Erythroblast (primary cell): ENCODE measurements at regions not wholly inside any gene's neighbourhood (a gene's known extent, or its start where the extent isn't known, plus 50 kb on each side); places are given as distances from the start of the nearest gene placed in this dataset.
"Not testable (repeated sequence)": the region's sequence is repeated elsewhere in the genome, so short reads cannot be mapped to it uniquely, and the experiment has no call there.

Source experiments
- DNase-seq, 2 experiments: peaks; one replicate each; lab custom pipeline; 2025; lab: John Stamatoyannopoulos, UW
- GATA1 ChIP-seq: IDR thresholded peaks from 2 replicates; pipeline ENCODE4 v1.6.1; 2011; ENCODE audit warnings: low read depth, mild to moderate bottlenecking, control low read depth, low read length, moderate library complexity
- POLR2A ChIP-seq: IDR thresholded peaks from 2 replicates; pipeline ENCODE4 v1.6.1; 2011; ENCODE audit warnings: mild to moderate bottlenecking, low read length

GRCh38 chr12:19801941-19802340, 362.6 kb downstream of the AEBP2 start:
- DNase-seq = no peak
- TF ChIP-seq GATA1 = no peak
- no peak for TF ChIP-seq POLR2A

DNA sequence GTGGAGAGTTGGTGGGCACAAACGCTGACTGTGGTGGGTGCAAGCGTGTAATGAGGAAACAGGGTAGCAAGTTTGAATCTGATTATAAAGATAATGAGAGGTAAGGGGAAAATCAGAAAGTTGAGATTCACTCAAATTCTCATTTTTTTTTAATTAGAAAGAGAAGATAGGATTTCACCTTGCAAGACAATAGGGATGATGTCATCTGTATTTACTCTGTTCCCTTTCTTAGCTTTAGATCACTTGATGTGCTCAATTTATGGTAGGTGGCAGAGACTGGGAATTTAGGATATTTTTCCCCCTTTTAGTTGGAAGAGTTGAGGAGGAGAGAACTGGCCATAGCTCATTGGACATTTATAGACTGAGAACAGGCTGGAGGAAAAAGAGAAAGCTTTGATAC, 363.6 kb downstream of the AEBP2 start:
- DNase-seq = no peak
- TF ChIP-seq GATA1 (no peak), POLR2A (no peak)

DNA sequence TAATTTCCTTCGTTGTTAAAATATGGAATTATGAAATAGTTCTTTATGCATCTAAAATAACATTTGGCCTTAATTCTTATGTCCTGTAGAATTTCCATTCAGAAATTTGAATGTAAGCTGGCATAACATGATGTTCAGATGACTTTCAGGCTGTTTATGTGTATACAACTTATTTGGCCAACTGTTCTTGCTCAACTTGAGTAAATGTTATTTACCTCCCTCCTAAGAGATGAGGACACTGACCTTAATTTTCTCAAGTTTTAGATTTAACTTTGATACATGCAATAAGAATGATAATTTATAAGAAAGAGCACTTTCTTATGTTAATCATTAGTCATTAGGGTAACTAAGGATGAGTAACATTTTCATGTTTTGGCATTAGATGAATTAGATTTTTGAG, 365.4 kb downstream of the AEBP2 start:
- no peak for DNase-seq
- no peak for TF ChIP-seq GATA1
- TF ChIP-seq POLR2A = no peak

DNA sequence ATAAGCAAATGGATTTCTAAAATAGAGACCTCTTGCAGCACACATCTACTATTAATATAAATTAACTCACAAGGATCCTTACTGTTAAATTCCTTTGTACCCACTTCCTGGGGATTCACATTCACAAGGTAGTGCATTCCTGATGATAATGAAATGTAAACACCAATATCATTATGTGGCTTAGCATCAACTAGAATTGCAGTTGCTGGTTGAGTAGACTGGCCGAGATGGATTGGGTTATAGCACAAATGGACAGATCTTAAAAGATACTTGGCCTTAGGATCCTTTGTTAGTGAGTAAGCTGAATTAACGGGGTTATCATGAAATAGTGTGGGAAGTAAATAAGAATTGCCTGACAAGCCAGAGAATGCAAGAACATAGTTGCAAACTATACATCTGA, 369.1 kb downstream of the AEBP2 start:
- TF ChIP-seq GATA1 (no peak), POLR2A (no peak)
- no peak for DNase-seq

DNA sequence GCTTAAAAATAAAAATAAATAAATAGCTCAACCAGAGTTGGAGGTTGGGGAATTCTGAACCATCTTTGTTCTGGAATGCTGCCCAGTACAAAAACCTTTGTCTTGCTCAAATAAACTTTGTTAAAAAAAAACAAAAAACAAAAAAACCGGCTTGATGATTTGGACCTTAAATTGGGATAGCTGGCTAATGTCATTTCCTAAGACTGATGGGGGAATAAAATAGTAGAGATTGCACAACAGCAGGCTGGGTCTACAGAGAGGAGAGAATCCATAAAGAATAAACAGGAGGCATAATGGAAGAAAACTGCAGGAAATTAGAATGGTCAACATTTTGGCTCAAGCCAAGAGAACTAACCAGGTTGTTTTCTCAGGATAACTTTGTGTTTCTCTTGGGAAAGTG, 370.9 kb downstream of the AEBP2 start:
- TF ChIP-seq GATA1 (no peak), POLR2A (no peak)
- no peak for DNase-seq

GRCh38 chr12:19811922-19812321, 372.6 kb downstream of the AEBP2 start:
- TF ChIP-seq POLR2A = no peak
- no peak for DNase-seq

DNA sequence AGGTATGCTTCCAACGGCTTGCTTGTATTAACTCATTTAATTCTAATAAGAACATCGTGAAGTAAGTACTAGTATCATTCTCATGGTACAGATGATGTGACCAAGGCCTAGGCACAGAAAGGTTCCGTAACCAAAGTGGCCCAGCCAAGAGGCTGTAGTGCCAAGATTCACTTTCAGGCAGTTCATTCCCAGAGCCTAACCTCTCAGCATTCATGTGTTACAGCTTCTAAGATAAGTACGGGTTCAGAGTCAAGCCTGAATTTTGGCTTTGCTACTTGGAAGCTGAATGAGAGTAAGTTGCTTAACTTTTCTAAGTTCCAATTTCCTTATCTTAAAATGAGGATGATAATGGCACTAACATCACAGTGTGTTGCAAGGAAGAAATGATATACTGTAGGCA, 379.9 kb downstream of the AEBP2 start:
- no peak for DNase-seq
- no peak for TF ChIP-seq GATA1
- TF ChIP-seq POLR2A = no peak

GRCh38 chr12:19822476-19822875, 383.2 kb downstream of the AEBP2 start:
- TF ChIP-seq POLR2A (no peak), GATA1 (no peak)
- no peak for DNase-seq

DNA sequence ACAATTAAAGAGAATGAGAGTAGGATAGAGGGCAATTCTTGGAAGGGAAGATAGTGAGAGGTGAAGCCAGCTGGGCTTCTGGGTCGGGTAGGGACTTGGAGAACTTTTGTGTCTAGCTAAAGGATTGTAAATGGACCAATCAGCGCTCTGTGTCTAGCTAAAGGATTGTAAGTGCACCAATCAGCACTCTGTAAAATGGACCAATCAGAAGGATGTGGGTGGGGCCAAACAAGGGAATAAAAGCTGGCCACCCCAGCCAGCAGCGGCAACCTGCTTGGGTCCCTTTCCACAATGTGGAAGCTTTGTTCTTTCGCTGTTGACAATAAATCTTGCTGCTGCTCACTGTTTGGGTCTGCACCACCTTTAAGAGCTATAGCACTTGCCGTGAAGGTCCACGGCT, 384.0 kb downstream of the AEBP2 start:
- not testable (repeated sequence) for DNase-seq

GRCh38 chr12:19826980-19827550, 387.8 kb downstream of the AEBP2 start:
- TF ChIP-seq POLR2A = no peak
- no peak for TF ChIP-seq GATA1
- DNase-seq = no peak

DNA sequence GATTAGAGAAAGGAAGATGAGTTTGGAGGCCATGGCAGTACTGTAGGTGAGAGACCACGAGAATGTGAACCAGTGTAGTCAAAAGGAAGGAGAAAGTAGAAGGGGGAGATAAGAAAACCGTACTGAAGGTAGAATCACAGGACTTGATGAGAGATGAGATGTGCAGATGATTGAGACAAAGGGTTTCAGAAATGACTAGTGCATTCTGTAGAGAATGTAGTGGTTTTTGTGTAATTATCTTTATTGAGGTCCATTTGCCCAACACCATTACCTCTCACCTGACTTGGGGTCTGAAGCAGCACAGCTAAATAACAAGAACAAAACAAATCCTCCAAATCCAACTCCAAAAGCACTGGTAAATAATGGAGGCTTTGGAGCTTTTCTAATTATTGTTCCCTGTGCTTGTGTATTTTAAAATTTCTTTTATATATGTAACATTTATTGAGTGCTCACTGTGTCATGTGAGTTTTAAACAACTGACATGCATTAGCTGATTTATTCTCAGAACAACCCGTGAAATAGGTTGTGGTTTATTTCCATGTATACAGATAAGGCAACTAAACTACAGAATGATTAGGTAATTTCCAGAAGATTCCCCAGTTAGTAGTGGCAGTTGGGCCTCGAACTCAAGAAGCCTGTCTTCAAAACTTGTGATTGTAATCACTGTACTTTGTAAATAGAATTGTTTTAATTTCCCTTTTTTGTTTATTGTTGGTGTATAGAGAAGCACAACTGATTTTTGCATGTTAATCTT, 390.0 kb downstream of the AEBP2 start:
- TF ChIP-seq POLR2A (no peak), GATA1 (no peak)
- DNase-seq = no peak

GRCh38 chr12:19830446-19830845, 391.2 kb downstream of the AEBP2 start:
- TF ChIP-seq POLR2A (no peak), GATA1 (no peak)
- DNase-seq = no peak

DNA sequence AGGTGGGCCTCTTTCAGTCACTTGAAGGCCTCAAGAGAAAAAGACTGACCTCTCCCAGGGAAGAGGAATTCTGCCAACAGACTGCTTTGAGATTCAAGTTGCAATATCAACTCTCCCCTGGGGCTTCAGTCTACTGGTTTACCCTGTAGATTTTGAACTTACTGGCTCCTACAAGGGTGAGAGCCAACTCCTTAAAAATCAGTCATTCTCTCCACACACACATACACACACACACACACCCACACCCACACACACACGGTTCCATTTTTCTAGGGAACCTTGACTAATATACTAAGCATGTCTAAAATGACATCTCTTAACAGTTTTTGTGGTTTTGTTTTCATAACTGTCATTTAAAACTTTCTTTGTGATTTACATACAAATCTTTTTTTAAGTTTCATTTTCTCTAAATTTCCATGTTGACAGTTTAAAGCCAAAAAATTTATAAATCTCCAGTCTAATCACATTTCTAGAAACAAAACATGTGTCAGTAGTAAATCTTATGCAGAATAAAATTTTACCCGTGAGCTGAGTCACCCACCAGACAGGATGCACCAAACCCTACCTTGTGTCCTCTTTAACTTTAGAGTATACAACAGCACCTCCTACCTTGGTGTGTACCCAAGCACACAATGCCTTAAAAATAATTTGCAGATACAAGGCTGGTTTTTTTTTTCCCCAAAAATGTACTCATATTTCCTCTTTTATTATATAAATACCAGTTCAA, 394.6 kb downstream of the AEBP2 start:
- DNase-seq = no peak
- TF ChIP-seq POLR2A (no peak), GATA1 (no peak)

- TF ChIP-seq POLR2A (no peak), GATA1 (no peak)
- no peak for DNase-seq
Observed at GRCh38 chr12:19834592-19834991, 395.3 kb downstream of the AEBP2 start.
